ENCODE measurements at regions not wholly inside any gene's neighbourhood (a gene's known extent, or its start where the extent isn't known, plus 50 kb on each side); places are given as distances from the start of the nearest gene placed in this dataset.

DNA sequence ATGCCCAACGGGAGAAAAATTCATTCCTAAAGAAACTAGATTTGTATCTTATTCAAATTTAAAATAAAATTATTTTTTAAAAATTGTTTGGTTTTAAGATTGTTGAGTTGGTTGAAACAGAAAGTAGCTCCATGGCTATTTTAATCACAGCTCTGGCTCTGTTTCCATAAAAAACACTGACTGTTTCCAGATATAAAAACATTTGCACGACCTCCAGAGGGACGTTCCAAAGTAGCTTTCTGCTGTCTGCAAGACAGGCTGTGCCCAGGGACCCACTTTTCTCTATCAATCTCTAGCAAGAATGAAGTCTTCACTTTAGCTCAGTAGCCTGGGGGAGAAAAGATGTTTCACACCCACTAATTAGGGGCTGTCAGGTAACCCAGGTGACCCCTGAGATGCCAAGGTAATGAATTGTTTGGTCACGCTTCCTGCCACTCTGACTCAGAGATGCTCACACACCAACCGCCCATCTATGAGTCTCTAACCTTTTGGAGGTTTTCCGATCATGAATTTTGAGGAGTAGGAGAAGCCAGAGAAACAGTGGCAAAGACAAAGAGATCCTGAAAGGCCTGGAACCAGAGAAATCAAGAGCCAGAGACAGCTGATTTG, 220.1 kb upstream of the SOX9 start:
- H3K9me3 ChIP-seq = no peaks in the 10 kb centered on the region
- no peak for DNase-seq
- TF ChIP-seq, protein P1, sequence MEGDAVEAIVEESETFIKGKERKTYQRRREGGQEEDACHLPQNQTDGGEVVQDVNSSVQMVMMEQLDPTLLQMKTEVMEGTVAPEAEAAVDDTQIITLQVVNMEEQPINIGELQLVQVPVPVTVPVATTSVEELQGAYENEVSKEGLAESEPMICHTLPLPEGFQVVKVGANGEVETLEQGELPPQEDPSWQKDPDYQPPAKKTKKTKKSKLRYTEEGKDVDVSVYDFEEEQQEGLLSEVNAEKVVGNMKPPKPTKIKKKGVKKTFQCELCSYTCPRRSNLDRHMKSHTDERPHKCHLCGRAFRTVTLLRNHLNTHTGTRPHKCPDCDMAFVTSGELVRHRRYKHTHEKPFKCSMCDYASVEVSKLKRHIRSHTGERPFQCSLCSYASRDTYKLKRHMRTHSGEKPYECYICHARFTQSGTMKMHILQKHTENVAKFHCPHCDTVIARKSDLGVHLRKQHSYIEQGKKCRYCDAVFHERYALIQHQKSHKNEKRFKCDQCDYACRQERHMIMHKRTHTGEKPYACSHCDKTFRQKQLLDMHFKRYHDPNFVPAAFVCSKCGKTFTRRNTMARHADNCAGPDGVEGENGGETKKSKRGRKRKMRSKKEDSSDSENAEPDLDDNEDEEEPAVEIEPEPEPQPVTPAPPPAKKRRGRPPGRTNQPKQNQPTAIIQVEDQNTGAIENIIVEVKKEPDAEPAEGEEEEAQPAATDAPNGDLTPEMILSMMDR (IDR thresholded peaks at IDR 0.05) = no peak
- TF ChIP-seq POLR2A (IDR thresholded peaks at IDR 0.05) = no peak
- no peaks in the 10 kb centered on the region for H3K27me3 ChIP-seq
- H3K4me3 ChIP-seq = no peak overlapping the region
- H3K4me1 ChIP-seq = no peaks in the 10 kb centered on the region
- H3K36me3 ChIP-seq = no peaks in the 10 kb centered on the region
- intact Hi-C loops (cut with DNase I; ENCODE audit: low total_unique reads) = no loop called here
- no peak overlapping the region for H3K27ac ChIP-seq

- TF ChIP-seq, protein P1 (IDR thresholded peaks at IDR 0.05) = no peak
- TF ChIP-seq POLR2A (IDR thresholded peaks at IDR 0.05) = no peak
- no peak overlapping the region for H3K4me3 ChIP-seq
- H3K4me1 ChIP-seq = no peaks in the 10 kb centered on the region
- no peaks in the 10 kb centered on the region for H3K36me3 ChIP-seq
- intact Hi-C loops (cut with DNase I; ENCODE audit: low total_unique reads) = no loop called here
- no peaks in the 10 kb centered on the region for H3K27me3 ChIP-seq
- H3K27ac ChIP-seq = no peak overlapping the region
- DNase-seq = no peak
- H3K9me3 ChIP-seq = no peaks in the 10 kb centered on the region
These were observed 217.8 kb upstream of the SOX9 start for GRCh38 chr17:71902894-71903506.

DNA sequence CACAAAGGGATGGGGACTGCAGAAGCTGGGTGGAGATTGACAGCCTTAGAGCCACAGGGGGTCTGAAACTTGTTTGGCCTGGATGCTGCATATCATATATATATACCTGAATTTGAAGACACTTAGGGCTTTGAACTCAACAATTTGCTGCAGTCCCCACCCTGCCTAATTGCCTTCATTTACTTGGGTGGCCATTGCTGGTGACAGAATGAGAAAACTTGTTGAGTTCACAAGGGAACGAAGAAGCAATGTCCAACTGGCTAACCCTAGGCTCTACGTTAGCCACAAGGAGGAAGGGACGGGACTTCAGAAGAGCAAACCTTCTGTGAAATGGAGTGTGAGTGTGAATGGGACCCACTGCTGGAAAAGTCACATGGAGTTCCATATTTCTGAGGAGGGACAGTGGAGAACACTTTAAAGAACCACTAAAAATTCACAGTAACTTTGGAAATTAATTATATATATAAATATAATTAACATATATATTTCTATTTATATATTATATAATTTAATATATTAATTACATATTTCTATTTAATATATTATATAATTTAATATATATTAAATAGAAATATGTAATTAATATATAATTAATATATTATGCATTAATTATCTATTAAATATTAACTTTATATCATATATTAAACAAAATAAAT, 215.3 kb upstream of the SOX9 start:
- H3K36me3 ChIP-seq = no peaks in the 10 kb centered on the region
- H3K4me1 ChIP-seq = no peaks in the 10 kb centered on the region
- H3K9me3 ChIP-seq = no peaks in the 10 kb centered on the region
- no peak for TF ChIP-seq POLR2A (IDR thresholded peaks at IDR 0.05)
- TF ChIP-seq, protein P1 (IDR thresholded peaks at IDR 0.05) = no peak
- no peak for DNase-seq
- intact Hi-C loops (cut with DNase I; ENCODE audit: low total_unique reads) = no loop called here
- no peaks in the 10 kb centered on the region for H3K27me3 ChIP-seq
- H3K27ac ChIP-seq = no peak overlapping the region
- no peak overlapping the region for H3K4me3 ChIP-seq

DNA sequence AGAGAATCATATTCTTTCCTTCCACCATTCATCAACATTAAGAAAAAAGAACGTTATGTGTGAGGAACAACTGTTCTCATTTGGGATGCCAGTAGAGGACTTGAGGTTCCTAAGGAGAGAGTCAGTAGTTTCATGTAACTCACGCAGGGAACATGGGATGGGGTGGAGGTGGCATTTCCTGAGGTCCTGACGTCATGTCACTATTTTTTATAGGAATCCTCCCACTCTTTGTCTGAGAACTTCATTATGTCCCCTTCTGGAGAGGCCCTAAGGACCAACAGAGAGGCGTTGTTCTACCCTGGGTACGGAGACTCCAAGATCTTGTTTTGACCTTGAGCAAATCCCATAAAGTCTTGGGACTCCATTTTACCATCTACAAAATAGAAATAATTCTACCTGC, 211.7 kb upstream of the SOX9 start:
- TF ChIP-seq, protein P1 (IDR thresholded peaks at IDR 0.05) = no peak
- TF ChIP-seq POLR2A (IDR thresholded peaks at IDR 0.05) = no peak
- Histone ChIP-seq H3K36me3 (no peaks in the 10 kb centered on the region), H3K4me1 (no peaks in the 10 kb centered on the region), H3K9me3 (no peaks in the 10 kb centered on the region), H3K27ac (no peak overlapping the region), H3K27me3 (no peaks in the 10 kb centered on the region), H3K4me3 (no peak overlapping the region)
- DNase-seq = no peak
- intact Hi-C loops (cut with DNase I; ENCODE audit: low total_unique reads) = no loop called here

- intact Hi-C loops (cut with DNase I; ENCODE audit: low total_unique reads) = no loop called here
- Histone ChIP-seq H3K4me3 (no peak overlapping the region), H3K9me3 (no peaks in the 10 kb centered on the region), H3K36me3 (no peaks in the 10 kb centered on the region), H3K27me3 (no peaks in the 10 kb centered on the region), H3K27ac (no peak overlapping the region), H3K4me1 (no peaks in the 10 kb centered on the region)
- TF ChIP-seq, protein P1 (IDR thresholded peaks at IDR 0.05) = no peak
- no peak for TF ChIP-seq POLR2A (IDR thresholded peaks at IDR 0.05)
- no peak for DNase-seq
These were observed 210.8 kb upstream of the SOX9 start for GRCh38 chr17:71910002-71910401.

All from uterus (tissue), 3 donors.